ENCODE measurements at regions not wholly inside any gene's neighbourhood (a gene's known extent, or its start where the extent isn't known, plus 50 kb on each side); places are given as distances from the start of the nearest gene placed in this dataset.
"Not testable (repeated sequence)": the region's sequence is repeated elsewhere in the genome, so short reads cannot be mapped to it uniquely, and the experiment has no call there.

DNA sequence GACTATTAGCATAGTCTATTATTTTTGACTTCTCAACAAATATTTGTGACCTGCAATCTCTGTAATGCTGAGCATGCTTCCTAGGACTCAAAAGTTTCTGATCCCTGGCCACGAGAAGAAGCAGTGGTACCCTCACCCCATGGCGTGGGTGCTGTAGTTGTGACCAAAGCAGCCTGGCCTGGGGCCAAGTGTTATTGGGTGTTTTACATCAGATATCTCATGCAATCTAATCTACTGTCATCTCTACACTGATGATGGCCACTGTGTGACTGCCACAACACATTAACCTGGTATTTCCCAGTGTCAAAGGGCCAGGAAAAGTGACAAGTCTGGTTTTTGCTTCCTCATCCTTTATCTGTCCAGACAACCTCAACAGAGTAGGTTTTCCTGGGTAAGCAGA is 80.8 kb upstream of the WIPF1 start:
- Histone ChIP-seq H3K27me3 (ENCODE audit: control insufficient read depth, insufficient read depth, low read length) (peaks cover 19% of the 10 kb centered on the region), H3K4me3 (ENCODE audit: insufficient read depth, low read depth, low read length) (no peak overlapping the region), H3K36me3 (replicated peaks; ENCODE audit: control insufficient read depth, insufficient read depth, low read length) (no peaks in the 10 kb centered on the region)
- DNase-seq, result no peak

DNA sequence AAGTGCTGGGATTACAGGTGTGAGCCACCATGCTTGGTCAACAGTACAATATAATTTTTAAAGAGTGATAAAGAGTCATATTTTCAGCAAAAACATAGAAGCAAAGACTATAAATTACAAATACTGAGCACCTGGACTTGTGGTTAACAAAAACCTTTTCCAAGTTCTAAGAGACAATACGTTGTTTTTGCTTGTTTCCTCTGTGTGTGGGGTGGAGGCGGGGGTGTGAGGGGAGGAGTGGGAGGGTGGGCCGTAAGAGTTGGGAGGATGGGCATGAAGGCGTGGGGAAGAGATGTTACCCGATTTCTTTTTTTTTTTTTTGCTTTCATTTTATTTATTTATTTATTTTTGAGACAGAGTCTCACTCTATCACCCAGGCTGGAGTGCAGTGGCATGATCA is 78.0 kb upstream of the WIPF1 start:
- Histone ChIP-seq H3K36me3 (replicated peaks; ENCODE audit: control insufficient read depth, insufficient read depth, low read length) (no peaks in the 10 kb centered on the region), H3K4me3 (ENCODE audit: insufficient read depth, low read depth, low read length) (no peak overlapping the region), H3K27me3 (ENCODE audit: control insufficient read depth, insufficient read depth, low read length) (peaks cover 2% of the 10 kb centered on the region; the same call in 1 of the 2 replicates)
- no peak for DNase-seq

DNA sequence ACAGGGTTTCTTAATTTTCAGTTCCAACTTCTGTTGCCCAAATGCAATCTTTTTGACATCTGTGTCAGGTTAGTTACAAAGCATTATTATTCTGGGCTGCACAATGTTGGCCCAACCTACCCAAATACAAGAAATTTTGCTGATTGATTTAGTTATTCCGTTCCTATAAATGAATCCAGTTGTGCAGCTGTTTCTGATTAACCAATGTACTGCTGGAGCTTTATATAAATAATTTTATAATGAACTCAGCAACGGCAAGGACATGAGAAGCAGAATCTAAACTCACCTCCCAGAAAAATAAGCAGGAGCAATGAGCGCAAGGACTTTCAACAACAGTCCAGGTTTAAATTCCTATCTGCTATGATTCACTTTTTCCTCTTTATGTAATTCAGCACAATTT is 76.3 kb upstream of the WIPF1 start:
- no peak for DNase-seq
- H3K27me3 ChIP-seq (ENCODE audit: control insufficient read depth, insufficient read depth, low read length), result no peaks in the 10 kb centered on the region

DNA sequence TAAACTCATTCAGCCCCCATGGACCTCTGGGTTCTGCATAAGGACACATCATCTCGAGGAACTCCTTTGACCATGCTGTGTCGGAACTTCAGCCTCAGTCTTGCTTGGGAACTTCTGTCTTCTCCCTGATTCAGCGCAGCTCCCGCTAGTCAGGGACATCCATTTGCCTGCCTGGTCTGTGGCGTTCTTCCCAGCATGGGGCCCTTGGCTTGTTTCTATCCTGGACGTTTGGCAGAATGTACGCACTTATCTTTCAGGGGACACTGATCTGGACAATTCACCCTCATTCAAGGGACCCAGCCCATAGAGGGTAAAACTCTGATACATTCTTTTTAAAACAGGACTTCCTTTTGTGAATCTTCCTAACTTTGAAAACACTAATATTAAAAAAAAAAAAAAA is 75.8 kb upstream of the WIPF1 start:
- no peak overlapping the region for H3K4me3 ChIP-seq (ENCODE audit: insufficient read depth, low read depth, low read length)
- H3K27me3 ChIP-seq (ENCODE audit: control insufficient read depth, insufficient read depth, low read length), result no peaks in the 10 kb centered on the region

More for the DNA sequence above, 76.3 kb upstream of the WIPF1 start:
- H3K4me3 ChIP-seq (ENCODE audit: insufficient read depth, low read depth, low read length), result no peak overlapping the region
- no peaks in the 10 kb centered on the region for H3K36me3 ChIP-seq (replicated peaks; ENCODE audit: control insufficient read depth, insufficient read depth, low read length)

DNA sequence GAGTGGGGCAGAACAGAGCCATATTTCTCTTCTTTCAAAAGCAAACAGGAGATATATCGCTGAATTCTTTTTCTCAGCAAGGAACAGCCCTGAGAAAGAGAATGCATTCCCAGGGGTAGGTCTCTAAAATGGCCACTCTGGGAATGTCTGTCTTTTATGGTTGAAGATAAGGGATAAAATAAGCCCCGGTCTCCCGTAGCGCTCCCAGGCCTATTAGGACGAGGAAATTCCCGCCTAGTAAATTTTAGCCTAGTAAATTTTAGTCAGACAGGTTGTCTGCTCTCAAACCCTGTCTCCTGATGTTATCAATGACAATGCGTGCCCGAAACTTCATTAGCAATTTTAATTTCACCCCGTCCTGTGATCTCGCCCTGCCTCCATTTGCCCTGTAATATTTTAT is 73.9 kb upstream of the WIPF1 start:
- H3K36me3 ChIP-seq (replicated peaks; ENCODE audit: control insufficient read depth, insufficient read depth, low read length); H3K4me3 ChIP-seq (ENCODE audit: insufficient read depth, low read depth, low read length); H3K27me3 ChIP-seq (ENCODE audit: control insufficient read depth, insufficient read depth, low read length); DNase-seq: not testable (repeated sequence)

More for the DNA sequence above, 75.8 kb upstream of the WIPF1 start:
- no peaks in the 10 kb centered on the region for H3K36me3 ChIP-seq (replicated peaks; ENCODE audit: control insufficient read depth, insufficient read depth, low read length)
- DNase-seq, result no peak

DNA sequence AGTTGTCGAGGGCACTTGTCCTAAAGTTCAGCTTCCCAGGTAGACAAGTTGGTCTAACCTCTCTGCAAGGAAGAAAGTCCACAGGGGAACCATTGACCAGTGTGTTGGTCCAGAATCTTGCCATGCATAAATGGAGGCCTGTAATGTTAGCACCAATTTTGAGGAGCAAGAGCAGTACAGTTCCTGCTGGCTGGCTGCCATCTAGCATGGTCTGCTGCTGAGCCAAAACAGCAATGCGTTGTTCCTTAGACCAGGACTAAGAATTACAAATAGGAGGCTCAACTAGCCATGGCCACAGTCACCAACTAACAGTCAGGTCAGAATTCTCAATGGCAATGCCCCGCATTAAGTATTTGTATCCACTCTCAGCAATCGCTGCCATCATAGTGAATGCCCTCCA is 72.8 kb upstream of the WIPF1 start:
- DNase-seq, result no peak
- Histone ChIP-seq H3K27me3 (ENCODE audit: control insufficient read depth, insufficient read depth, low read length) (no peaks in the 10 kb centered on the region), H3K4me3 (ENCODE audit: insufficient read depth, low read depth, low read length) (no peak overlapping the region), H3K36me3 (replicated peaks; ENCODE audit: control insufficient read depth, insufficient read depth, low read length) (no peaks in the 10 kb centered on the region)

DNA sequence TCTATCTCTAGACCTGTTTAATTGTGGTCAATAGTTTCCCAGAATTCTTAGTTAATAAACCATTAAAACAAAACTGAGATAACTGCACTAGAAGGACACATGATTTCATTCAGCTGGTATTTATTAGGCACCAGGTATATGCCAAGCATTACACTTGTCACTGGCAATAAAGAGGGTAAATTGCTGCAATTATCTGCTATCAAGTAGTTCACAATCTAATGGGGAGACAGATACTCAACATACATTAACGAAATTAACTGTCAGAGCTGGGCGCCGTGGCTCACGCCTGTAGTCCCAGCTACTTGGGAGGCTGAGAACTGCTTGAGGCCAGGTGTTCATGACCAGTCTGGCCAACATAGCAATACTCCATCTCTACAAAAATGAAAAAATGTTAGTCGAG is 71.7 kb upstream of the WIPF1 start:
- DNase-seq, result no peak

DNA sequence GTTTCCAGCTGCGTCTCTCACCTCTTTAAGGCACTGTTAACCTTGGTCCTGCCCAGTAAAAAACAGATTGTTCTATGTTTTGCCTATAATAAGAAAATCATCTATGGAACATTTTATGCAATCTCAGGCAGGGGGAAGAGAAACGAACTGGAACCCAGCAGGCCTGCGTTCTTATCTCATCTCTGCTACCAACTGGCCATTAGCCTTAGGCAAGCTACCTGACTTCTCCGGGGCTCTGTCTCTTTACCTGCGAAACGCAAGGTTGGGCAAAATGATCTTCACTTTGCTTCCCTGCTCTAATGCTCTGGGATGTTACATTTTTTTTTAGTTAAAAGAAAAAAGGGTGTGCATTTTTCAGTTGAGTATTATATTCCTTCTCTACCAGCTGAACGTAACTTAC is 70.5 kb upstream of the WIPF1 start:
- H3K36me3 ChIP-seq (replicated peaks; ENCODE audit: control insufficient read depth, insufficient read depth, low read length), result no peaks in the 10 kb centered on the region
- DNase-seq, result no peak
- H3K27me3 ChIP-seq (ENCODE audit: control insufficient read depth, insufficient read depth, low read length), result no peaks in the 10 kb centered on the region
- no peak overlapping the region for H3K4me3 ChIP-seq (ENCODE audit: insufficient read depth, low read depth, low read length)

More for the DNA sequence above, 71.7 kb upstream of the WIPF1 start:
- Histone ChIP-seq H3K27me3 (ENCODE audit: control insufficient read depth, insufficient read depth, low read length) (no peaks in the 10 kb centered on the region), H3K36me3 (replicated peaks; ENCODE audit: control insufficient read depth, insufficient read depth, low read length) (no peaks in the 10 kb centered on the region), H3K4me3 (ENCODE audit: insufficient read depth, low read depth, low read length) (no peak overlapping the region)

DNA sequence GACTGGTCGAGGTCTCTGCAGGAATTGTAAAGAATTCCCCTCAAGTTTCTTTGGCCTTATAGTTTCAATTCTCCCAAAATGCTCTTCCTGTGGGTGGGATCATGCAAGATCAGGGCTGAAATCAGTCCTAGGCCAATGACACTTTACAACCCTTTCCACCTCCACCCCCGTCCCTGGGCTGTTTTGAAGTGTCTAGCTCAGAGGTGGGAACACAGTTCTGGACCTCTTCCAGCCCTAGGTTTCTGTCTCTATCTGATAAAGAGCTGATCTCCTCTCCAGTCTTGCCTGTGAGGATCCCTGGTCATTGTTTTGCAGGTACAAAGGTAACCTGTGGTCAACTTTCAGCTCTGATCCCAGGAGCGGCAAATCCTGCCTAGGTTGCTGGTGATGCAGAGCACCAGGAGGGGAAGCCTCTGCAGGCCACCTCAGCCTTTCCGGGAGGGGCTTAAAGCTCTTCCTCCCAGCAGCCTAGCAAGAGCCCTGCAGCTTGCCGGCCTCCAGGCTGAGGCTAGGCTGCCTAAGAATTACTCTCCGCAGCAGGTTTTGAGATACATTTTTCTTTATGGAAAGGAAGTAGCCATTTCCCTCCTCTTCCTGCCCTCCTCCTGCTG is 69.8 kb upstream of the WIPF1 start:
- Histone ChIP-seq H3K36me3 (replicated peaks; ENCODE audit: control insufficient read depth, insufficient read depth, low read length) (no peaks in the 10 kb centered on the region), H3K4me3 (ENCODE audit: insufficient read depth, low read depth, low read length) (no peak overlapping the region), H3K27me3 (ENCODE audit: control insufficient read depth, insufficient read depth, low read length) (no peaks in the 10 kb centered on the region)
- peak; percentile 48 for DNase-seq

DNA sequence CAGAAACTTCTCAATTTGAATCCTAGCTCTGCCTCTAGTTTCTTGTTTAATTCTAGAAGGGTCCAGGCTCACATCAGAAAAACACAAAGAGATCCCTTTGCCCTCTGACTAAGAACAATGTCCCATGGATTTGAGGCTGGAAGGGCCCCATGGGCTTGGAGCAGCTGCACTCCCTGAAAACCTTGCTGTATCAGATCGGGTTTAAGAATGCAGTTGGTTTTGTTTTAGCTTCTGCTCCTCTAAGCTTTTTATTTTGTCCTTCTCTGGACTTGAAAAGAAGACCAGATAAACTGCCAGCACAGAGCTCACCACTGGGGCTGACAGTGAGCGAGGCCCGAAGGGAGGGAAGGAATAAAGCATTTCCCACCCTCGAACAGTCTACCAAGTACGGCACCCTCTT is 69.2 kb upstream of the WIPF1 start:
- H3K36me3 ChIP-seq (replicated peaks; ENCODE audit: control insufficient read depth, insufficient read depth, low read length), result no peaks in the 10 kb centered on the region
- no peak overlapping the region for H3K4me3 ChIP-seq (ENCODE audit: insufficient read depth, low read depth, low read length)
- no peak for DNase-seq
- H3K27me3 ChIP-seq (ENCODE audit: control insufficient read depth, insufficient read depth, low read length), result no peaks in the 10 kb centered on the region

DNA sequence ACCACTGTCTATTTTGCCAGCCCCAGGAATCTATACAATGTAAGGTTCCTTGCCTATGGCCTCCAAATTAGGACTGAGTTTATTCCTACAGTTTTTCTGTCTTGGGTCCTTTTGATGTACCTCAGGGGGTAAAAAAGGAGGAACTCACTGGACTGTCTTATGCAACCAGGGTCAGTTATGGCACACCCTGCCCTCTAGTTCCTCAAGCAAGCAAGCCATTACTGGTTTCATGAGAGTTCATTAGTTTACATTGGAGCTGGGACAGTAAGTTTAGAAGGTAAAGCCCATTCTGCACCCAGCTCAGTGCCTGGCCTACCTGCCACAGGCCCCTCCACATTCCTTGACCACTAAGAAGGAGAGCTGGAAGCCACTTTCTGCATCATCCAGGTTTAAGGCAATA is 68.7 kb upstream of the WIPF1 start:
- DNase-seq, result no peak
- H3K36me3 ChIP-seq (replicated peaks; ENCODE audit: control insufficient read depth, insufficient read depth, low read length), result no peaks in the 10 kb centered on the region
- no peak overlapping the region for H3K4me3 ChIP-seq (ENCODE audit: insufficient read depth, low read depth, low read length)
- no peaks in the 10 kb centered on the region for H3K27me3 ChIP-seq (ENCODE audit: control insufficient read depth, insufficient read depth, low read length)

DNA sequence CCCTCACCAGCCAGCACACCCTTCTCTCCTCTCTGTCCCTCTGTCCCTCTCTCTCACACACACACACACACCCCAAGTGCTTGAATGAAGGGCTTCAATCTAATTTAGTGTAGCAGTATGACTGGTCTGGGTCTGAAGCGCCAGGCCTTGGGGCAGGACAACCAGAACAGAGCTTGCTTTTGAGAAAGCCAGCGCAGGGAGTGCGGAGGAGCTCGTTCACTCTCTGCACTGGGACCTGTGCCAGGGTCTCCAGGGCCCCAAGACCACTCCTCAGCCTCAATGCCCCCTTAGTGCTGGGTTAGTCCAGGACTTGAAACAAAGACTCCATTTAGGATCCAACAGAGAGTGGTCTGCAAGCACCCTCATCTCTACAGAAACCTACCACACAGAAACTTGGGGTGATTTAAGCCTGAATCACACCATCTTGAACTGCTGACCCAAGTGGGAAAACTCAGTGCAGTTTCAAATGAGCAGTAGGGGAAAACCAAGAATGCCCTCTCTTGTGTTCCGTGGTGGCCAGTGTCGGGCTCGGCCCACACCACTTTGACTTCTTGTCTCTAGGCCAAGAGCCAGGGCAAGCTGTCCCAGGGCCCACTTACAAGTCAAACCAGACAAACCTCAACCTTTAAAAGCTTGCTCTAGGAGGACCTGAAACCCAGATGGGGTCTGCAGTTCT is 66.6 kb upstream of the WIPF1 start:
- no peak overlapping the region for H3K4me3 ChIP-seq (ENCODE audit: insufficient read depth, low read depth, low read length)
- no peak for DNase-seq
- no peaks in the 10 kb centered on the region for H3K27me3 ChIP-seq (ENCODE audit: control insufficient read depth, insufficient read depth, low read length)
- H3K36me3 ChIP-seq (replicated peaks; ENCODE audit: control insufficient read depth, insufficient read depth, low read length), result no peaks in the 10 kb centered on the region

DNA sequence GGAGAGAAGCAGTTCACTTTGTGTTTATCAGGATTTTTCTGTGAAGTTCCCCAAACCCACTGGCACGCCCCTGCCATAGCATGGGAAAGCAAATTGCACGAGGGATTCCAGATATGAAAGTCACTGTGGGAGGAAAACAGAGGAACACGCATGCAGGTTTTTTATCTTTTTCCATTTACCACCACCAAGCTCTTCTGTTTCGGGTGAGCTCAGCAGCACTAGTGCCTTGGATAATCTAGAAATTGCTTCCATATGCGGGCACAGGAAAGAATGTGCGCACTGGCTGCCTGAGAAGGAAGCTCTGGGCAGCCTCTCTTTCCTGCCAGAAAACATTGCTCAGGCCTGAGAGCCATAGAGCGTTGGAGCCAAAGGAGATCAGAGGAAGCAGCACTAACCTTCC is 65.9 kb upstream of the WIPF1 start:
- Histone ChIP-seq H3K4me3 (ENCODE audit: insufficient read depth, low read depth, low read length) (no peak overlapping the region), H3K36me3 (replicated peaks; ENCODE audit: control insufficient read depth, insufficient read depth, low read length) (no peaks in the 10 kb centered on the region), H3K27me3 (ENCODE audit: control insufficient read depth, insufficient read depth, low read length) (no peaks in the 10 kb centered on the region)
- DNase-seq, result no peak

DNA sequence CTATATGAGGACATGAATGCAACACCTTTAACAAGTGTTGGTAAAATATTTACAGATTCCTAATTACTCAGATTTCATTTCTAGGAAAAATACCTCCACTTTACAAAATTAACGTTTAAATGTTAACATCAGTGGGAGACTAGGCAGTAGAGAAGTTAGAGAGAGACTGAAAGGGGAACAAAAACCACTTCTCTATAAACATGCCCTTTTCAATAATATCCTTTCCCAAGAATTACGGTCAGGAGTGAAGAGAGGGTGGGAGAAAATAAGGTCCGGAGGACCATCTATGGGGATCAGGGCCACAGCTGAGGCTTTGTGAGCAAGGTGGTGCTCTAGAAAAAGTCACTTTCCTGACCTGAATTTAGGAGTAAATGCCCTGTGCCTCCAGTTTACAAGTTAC is 65.3 kb upstream of the WIPF1 start:
- Histone ChIP-seq H3K4me3 (ENCODE audit: insufficient read depth, low read depth, low read length) (no peak overlapping the region), H3K27me3 (ENCODE audit: control insufficient read depth, insufficient read depth, low read length) (no peaks in the 10 kb centered on the region), H3K36me3 (replicated peaks; ENCODE audit: control insufficient read depth, insufficient read depth, low read length) (no peaks in the 10 kb centered on the region)
- DNase-seq, result no peak

DNA sequence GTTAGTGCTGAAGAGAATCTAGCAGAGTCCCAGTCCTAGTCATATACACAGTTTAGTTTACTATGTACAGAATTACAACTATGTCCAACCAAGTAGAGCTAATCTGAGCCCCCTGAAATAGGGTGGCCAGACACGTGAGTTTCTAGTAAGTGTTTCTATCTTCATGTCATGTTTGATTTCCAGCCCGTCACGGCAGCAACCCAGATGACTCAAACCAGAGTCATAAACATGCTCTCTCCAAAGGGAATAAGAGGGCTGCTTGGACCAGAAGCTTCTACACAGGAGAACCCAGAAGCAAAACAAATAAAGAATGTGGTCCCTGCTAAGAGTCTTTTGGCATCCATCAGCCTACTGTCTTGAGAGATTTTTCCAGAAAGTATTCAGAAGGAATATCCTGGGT is 64.9 kb upstream of the WIPF1 start:
- Histone ChIP-seq H3K4me3 (ENCODE audit: insufficient read depth, low read depth, low read length) (no peak overlapping the region), H3K36me3 (replicated peaks; ENCODE audit: control insufficient read depth, insufficient read depth, low read length) (no peaks in the 10 kb centered on the region), H3K27me3 (ENCODE audit: control insufficient read depth, insufficient read depth, low read length) (no peaks in the 10 kb centered on the region)
- DNase-seq, result no peak

Measured in H7 (cell line).